Thymus (tissue), 11 donors: ENCODE measurements at regions not wholly inside any gene's neighbourhood (a gene's known extent, or its start where the extent isn't known, plus 50 kb on each side); places are given as distances from the start of the nearest gene placed in this dataset.

Experiments used
- DNase-seq, 9 donors: peaks; one replicate each; pipeline ENCODE4 v3.0.0-alpha.2; 2013; ENCODE audit warnings: low spot score in 9 of 9, low read depth in 6 of 9, missing footprints in 1 of 9
- H3K27ac ChIP-seq, 2 donors: one replicate each; pipeline ENCODE4 v1.5.1; 2013; ENCODE audit warnings: control low read depth in 1 of 2, low read depth in 1 of 2, low read length in 1 of 2, mild to moderate bottlenecking in 1 of 2, moderate library complexity in 1 of 2
- H3K27me3 ChIP-seq, 2 donors: one replicate each; pipeline ENCODE4 v1.5.1; 2013; ENCODE audit warnings: low read length in 1 of 2; ENCODE audit not compliant: control insufficient read depth in 2 of 2, insufficient read depth in 1 of 2
- H3K36me3 ChIP-seq, 2 donors: one replicate each; pipeline ENCODE4 v1.5.1; 2013; ENCODE audit warnings: low read length in 1 of 2, mild to moderate bottlenecking in 1 of 2, moderate library complexity in 1 of 2; ENCODE audit not compliant: control insufficient read depth in 2 of 2, insufficient read depth in 2 of 2
- H3K4me1 ChIP-seq, 2 donors: one replicate each; pipeline ENCODE4 v1.5.1; 2013; ENCODE audit warnings: low read length in 2 of 2; ENCODE audit not compliant: control insufficient read depth in 2 of 2, insufficient read depth in 2 of 2
- H3K4me3 ChIP-seq, 2 donors: one replicate each; pipeline ENCODE4 v1.5.1; 2013; ENCODE audit warnings: low read length in 2 of 2, control low read depth in 1 of 2, mild to moderate bottlenecking in 1 of 2
- H3K9me3 ChIP-seq, 2 donors: one replicate each; pipeline ENCODE4 v1.5.1; 2013; ENCODE audit warnings: low read length in 1 of 2, mild to moderate bottlenecking in 1 of 2; ENCODE audit not compliant: control insufficient read depth in 2 of 2, insufficient read depth in 1 of 2
- WGBS: extraction: QIAGEN DNeasy Blood & Tissue Kit; methylation state at CpG from one replicate; pipeline ENCODE4 v1.1.7; 2013; 5-methylcytosine and 5-hydroxymethylcytosine counted together
- donor health status: healthy.

GRCh38 chr12:75606956-75607355, 95.5 kb upstream of the KRR1 start:
- Histone ChIP-seq H3K4me1 (no peaks in the 10 kb centered on the region), H3K27ac (no peak overlapping the region), H3K36me3 (no peaks in the 10 kb centered on the region), H3K27me3 (no peaks in the 10 kb centered on the region), H3K9me3 (no peaks in the 10 kb centered on the region), H3K4me3 (no peak overlapping the region)
- WGBS: 95% methylated on average over 3 of the region's 3 CpGs
- no peak for DNase-seq

DNA sequence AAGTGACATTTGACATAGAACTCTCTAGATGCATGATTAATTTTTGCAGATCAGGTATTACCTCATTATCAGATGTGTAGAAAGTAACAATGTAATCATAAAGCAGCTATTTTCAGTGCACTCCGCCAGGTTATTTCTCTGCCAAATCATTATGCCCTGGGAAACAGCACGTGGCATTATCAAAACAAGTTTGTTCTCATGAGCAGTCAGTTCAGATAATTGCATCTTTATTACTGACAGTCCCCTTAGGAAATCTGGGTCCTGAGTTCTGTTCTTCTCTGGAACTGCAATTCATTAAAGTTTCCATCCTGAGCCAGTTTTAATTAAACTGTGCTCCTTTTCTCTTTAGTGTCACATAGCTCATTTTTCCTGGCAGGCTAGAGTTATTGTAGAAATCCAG, 94.7 kb upstream of the KRR1 start:
- 85% methylated on average over 2 of the region's 2 CpGs for WGBS
- Histone ChIP-seq H3K27me3 (no peaks in the 10 kb centered on the region), H3K27ac (no peak overlapping the region)

DNA sequence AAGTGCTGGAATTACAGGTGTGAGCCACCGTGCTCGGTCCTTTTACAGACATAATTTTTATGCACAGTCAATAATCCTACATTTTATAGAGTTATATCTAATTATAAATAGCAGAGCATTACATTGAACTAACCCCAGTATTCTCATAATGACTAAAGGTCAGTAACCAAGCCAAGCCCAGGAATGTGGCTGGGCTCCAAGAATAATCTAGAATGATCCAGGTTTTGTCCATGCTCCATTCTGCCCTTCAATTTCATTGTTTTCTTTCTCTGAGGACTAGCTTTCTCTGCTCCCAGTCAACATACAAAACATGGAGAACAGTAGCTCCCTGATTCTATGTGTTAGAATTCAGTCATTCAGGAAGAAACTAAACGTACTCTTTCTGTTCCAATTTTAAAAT, 92.1 kb upstream of the KRR1 start:
- no peaks in the 10 kb centered on the region for H3K9me3 ChIP-seq
- H3K4me3 ChIP-seq: no peak overlapping the region
- no peaks in the 10 kb centered on the region for H3K27me3 ChIP-seq
- no peaks in the 10 kb centered on the region for H3K36me3 ChIP-seq
- WGBS: 93% methylated on average over 3 of the region's 3 CpGs
- no peaks in the 10 kb centered on the region for H3K4me1 ChIP-seq
- H3K27ac ChIP-seq: no peak overlapping the region
- DNase-seq: no peak

More for the DNA sequence above, 94.7 kb upstream of the KRR1 start:
- Histone ChIP-seq H3K4me3 (no peak overlapping the region), H3K4me1 (no peaks in the 10 kb centered on the region), H3K36me3 (no peaks in the 10 kb centered on the region), H3K9me3 (no peaks in the 10 kb centered on the region)
- DNase-seq: no peak

DNA sequence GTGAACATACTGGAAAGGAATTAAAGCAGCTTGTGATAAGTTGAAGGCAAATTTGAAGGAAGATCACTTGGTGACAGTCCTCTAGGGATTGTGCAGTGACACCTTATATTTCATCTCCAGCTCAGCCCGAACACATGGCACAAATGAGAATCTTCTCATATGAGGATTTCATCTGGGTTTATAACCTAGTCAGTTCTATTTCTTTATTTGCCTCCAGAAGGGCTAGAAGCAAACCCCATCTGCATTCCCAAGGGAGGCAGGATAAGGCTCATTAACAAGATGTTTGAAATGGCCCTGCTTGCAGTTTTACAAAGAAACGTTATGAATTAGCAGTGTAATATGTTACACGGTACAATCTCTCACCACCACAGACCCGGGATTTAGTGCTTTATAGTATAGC, 90.7 kb upstream of the KRR1 start:
- H3K4me3 ChIP-seq: no peak overlapping the region
- H3K27ac ChIP-seq: no peak overlapping the region
- H3K27me3 ChIP-seq: no peaks in the 10 kb centered on the region
- DNase-seq: no peak
- H3K36me3 ChIP-seq: no peaks in the 10 kb centered on the region
- 93% methylated on average over 4 of the region's 4 CpGs for WGBS
- no peaks in the 10 kb centered on the region for H3K9me3 ChIP-seq
- no peaks in the 10 kb centered on the region for H3K4me1 ChIP-seq

DNA sequence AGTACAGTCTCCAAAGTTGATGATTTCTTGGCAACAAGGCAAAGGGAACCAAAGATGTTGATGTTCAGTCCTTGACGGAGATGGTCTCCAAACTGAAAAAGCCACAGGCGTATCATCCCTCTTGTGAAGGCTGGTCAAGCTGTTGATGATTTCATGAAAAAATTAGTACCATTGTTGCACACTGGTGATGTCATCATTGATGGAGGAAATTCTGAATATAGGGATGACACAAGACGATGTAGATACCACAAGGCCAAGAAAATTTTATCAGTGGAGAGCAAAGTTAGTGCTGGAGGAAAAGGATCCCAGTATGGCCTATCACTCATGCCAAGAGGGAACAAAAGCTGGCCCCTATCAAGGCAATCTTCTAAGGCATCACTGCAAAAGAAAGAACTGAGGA, 88.7 kb upstream of the KRR1 start:
- Histone ChIP-seq H3K4me3 (no peak overlapping the region), H3K27ac (no peak overlapping the region), H3K27me3 (no peaks in the 10 kb centered on the region), H3K9me3 (no peaks in the 10 kb centered on the region), H3K36me3 (no peaks in the 10 kb centered on the region), H3K4me1 (no peaks in the 10 kb centered on the region)
- 96% methylated on average over 3 of the region's 3 CpGs for WGBS
- no peak for DNase-seq

GRCh38 chr12:75599061-75599460, 87.7 kb upstream of the KRR1 start:
- Histone ChIP-seq H3K9me3 (no peaks in the 10 kb centered on the region), H3K27me3 (no peaks in the 10 kb centered on the region), H3K27ac (no peak overlapping the region), H3K4me3 (no peak overlapping the region), H3K36me3 (no peaks in the 10 kb centered on the region), H3K4me1 (no peaks in the 10 kb centered on the region)
- 96% methylated on average over 3 of the region's 3 CpGs for WGBS
- DNase-seq: no peak

GRCh38 chr12:75596406-75596805, 85.0 kb upstream of the KRR1 start:
- no peak for DNase-seq
- Histone ChIP-seq H3K36me3 (no peaks in the 10 kb centered on the region), H3K27me3 (no peaks in the 10 kb centered on the region), H3K4me1 (no peaks in the 10 kb centered on the region), H3K9me3 (no peaks in the 10 kb centered on the region), H3K27ac (no peak overlapping the region), H3K4me3 (no peak overlapping the region)
- 87% methylated on average over 1 of the region's 1 CpG for WGBS

- H3K36me3 ChIP-seq: no peaks in the 10 kb centered on the region
- DNase-seq: no peak
- H3K4me1 ChIP-seq: no peaks in the 10 kb centered on the region
- no peaks in the 10 kb centered on the region for H3K27me3 ChIP-seq
- H3K4me3 ChIP-seq: no peak overlapping the region
- no peak overlapping the region for H3K27ac ChIP-seq
- no peaks in the 10 kb centered on the region for H3K9me3 ChIP-seq
- WGBS: 94% methylated on average over 3 of the region's 3 CpGs
Measured at GRCh38 chr12:75592638-75593335, 81.4 kb upstream of the KRR1 start.

DNA sequence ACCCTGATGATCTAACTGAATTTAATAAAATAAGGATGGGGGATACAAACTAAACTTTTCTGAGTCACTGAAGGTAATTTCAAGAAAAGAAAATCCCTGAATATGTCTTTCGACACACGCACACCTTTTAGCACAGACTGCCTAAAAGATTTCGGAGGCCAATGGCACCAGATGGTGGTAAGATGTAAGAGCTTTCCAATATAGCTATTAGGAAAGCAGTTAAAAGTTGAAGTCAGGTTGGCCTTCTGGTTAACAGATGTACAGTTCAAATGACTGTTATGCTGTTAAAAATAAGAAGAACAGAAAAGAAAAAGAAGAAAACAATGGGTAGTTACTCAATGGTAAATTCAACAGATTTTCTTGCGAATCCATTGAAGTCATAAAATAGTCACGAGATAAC, 80.7 kb upstream of the KRR1 start:
- no peaks in the 10 kb centered on the region for H3K27me3 ChIP-seq
- no peak overlapping the region for H3K4me3 ChIP-seq
- WGBS: 96% methylated on average over 5 of the region's 5 CpGs
- no peaks in the 10 kb centered on the region for H3K4me1 ChIP-seq
- no peak overlapping the region for H3K27ac ChIP-seq
- no peaks in the 10 kb centered on the region for H3K36me3 ChIP-seq
- DNase-seq: no peak
- no peaks in the 10 kb centered on the region for H3K9me3 ChIP-seq

- no peaks in the 10 kb centered on the region for H3K36me3 ChIP-seq
- H3K4me3 ChIP-seq: no peak overlapping the region
- H3K27me3 ChIP-seq: no peaks in the 10 kb centered on the region
- no peaks in the 10 kb centered on the region for H3K9me3 ChIP-seq
- no peak for DNase-seq
- H3K4me1 ChIP-seq: no peaks in the 10 kb centered on the region
- 16% methylated on average over 1 of the region's 1 CpG for WGBS
- no peak overlapping the region for H3K27ac ChIP-seq
Measured at GRCh38 chr12:75591628-75592027, 80.2 kb upstream of the KRR1 start.
